PC-3 (cell line): ENCODE measurements at regions not wholly inside any gene's neighbourhood (a gene's known extent, or its start where the extent isn't known, plus 50 kb on each side); places are given as distances from the start of the nearest gene placed in this dataset.

Source experiments
- EZH2 ChIP-seq: fragments of 300-600 bp; sonication (generic); IDR thresholded peaks from one replicate; pipeline ENCODE4 v1.6.1; 2017; ENCODE audit warnings: antibody characterized with exemption, mild to moderate bottlenecking, low read length; ENCODE audit not compliant: unreplicated experiment
- TF ChIP-seq, protein P1 (sequence below): fragments of 300-600 bp; sonication (generic); conservative IDR thresholded peaks from 2 replicates; pipeline ENCODE4 v1.5.1; 2017; ENCODE audit warnings: antibody characterized with exemption, low read depth, mild to moderate bottlenecking, low read length

DNA sequence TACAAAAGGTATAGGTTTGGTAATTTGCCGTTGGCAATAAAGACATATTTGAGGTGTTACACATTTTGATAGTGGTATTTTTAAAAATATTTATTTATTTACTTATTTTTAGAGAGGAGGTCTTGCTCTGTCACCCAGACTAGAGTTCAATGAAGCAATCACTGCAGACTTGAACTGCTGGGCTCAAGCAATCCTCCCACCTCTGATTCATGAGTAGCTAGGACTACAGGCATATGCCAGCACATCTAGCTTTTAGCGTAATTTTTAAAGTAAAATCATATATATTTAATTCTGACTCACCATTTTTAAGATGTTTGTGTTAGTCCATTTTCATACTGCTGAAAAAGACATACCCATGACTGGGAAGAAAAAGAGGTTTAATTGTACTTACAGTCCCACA lies 1974.3 kb downstream of the EFNA5 start:
- TF ChIP-seq, protein P1, sequence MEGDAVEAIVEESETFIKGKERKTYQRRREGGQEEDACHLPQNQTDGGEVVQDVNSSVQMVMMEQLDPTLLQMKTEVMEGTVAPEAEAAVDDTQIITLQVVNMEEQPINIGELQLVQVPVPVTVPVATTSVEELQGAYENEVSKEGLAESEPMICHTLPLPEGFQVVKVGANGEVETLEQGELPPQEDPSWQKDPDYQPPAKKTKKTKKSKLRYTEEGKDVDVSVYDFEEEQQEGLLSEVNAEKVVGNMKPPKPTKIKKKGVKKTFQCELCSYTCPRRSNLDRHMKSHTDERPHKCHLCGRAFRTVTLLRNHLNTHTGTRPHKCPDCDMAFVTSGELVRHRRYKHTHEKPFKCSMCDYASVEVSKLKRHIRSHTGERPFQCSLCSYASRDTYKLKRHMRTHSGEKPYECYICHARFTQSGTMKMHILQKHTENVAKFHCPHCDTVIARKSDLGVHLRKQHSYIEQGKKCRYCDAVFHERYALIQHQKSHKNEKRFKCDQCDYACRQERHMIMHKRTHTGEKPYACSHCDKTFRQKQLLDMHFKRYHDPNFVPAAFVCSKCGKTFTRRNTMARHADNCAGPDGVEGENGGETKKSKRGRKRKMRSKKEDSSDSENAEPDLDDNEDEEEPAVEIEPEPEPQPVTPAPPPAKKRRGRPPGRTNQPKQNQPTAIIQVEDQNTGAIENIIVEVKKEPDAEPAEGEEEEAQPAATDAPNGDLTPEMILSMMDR, result no peak
- TF ChIP-seq EZH2, result no peak
